AG04449 (cell line): ENCODE measurements at regions not wholly inside any gene's neighbourhood (a gene's known extent, or its start where the extent isn't known, plus 50 kb on each side); places are given as distances from the start of the nearest gene placed in this dataset.

Experiments used
- CTCF ChIA-PET: fragments of 350-600 bp; formaldehyde crosslinking; extraction: SDS; loops from one replicate; lab custom pipeline; 2021; ENCODE audit warnings: antibody characterized with exemption; lab: Yijun Ruan, JAX
- POLR2A ChIA-PET: fragments of 400-600, 350-600 bp; formaldehyde crosslinking; extraction: SDS; loops from one replicate; lab custom pipeline; 2020; ENCODE audit warnings: antibody characterized with exemption, inconsistent platforms; lab: Yijun Ruan, JAX
- DNase-seq: peaks from one replicate; pipeline ENCODE4 v3.0.0-alpha.2; 2010; ENCODE audit warnings: low read depth, low spot score
- H3K4me3 ChIP-seq: 2 replicates; pipeline ENCODE4 v1.5.1; 2011; ENCODE audit warnings: low read depth, mild to moderate bottlenecking, control low read depth, low read length
- TF ChIP-seq, protein P1 (sequence below): IDR thresholded peaks from one replicate; pipeline ENCODE4 v1.5.1; 2011; ENCODE audit warnings: mild to moderate bottlenecking, moderate library complexity, low read length, control low read depth, inconsistent platforms; ENCODE audit not compliant: insufficient read depth; ENCODE audit errors: missing control alignments

DNA sequence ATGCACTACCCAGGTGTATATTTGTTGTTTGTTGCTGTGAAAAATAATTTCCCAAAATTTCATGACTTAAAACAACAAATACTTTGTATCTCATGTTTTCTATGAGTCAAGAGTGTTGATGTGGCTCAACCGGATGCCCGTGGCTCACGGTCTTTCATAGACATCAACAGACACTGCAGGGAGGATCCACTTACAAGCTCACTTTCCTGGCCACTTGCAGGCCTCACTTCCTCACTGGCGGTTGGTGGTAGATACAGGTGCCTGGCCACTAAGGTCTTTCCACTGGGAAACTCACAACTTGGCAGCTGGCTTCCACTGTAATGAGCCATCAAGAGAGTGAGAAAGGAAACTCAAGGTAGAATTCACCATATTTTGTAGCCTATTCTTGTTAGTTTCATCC is 662.9 kb downstream of the IRS1 start:
- DNase-seq = no peak

GRCh38 chr2:226135861-226136548 is 663.6 kb downstream of the IRS1 start:
- H3K4me3 ChIP-seq = no peak overlapping the region
- DNase-seq = no peak
- TF ChIP-seq, protein P1, sequence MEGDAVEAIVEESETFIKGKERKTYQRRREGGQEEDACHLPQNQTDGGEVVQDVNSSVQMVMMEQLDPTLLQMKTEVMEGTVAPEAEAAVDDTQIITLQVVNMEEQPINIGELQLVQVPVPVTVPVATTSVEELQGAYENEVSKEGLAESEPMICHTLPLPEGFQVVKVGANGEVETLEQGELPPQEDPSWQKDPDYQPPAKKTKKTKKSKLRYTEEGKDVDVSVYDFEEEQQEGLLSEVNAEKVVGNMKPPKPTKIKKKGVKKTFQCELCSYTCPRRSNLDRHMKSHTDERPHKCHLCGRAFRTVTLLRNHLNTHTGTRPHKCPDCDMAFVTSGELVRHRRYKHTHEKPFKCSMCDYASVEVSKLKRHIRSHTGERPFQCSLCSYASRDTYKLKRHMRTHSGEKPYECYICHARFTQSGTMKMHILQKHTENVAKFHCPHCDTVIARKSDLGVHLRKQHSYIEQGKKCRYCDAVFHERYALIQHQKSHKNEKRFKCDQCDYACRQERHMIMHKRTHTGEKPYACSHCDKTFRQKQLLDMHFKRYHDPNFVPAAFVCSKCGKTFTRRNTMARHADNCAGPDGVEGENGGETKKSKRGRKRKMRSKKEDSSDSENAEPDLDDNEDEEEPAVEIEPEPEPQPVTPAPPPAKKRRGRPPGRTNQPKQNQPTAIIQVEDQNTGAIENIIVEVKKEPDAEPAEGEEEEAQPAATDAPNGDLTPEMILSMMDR = no peak
- ChIA-PET CTCF (no interaction called here), POLR2A (no interaction called here)

More for the DNA sequence above, 662.9 kb downstream of the IRS1 start:
- POLR2A ChIA-PET = interaction anchor here (0.7 kb wide), 1 partner anchor 20 kb away, joined by 3 read pairs; no protein-coding TSS in a partner anchor
- TF ChIP-seq, protein P1 = no peak
- CTCF ChIA-PET = no interaction called here
- no peak overlapping the region for H3K4me3 ChIP-seq

DNA sequence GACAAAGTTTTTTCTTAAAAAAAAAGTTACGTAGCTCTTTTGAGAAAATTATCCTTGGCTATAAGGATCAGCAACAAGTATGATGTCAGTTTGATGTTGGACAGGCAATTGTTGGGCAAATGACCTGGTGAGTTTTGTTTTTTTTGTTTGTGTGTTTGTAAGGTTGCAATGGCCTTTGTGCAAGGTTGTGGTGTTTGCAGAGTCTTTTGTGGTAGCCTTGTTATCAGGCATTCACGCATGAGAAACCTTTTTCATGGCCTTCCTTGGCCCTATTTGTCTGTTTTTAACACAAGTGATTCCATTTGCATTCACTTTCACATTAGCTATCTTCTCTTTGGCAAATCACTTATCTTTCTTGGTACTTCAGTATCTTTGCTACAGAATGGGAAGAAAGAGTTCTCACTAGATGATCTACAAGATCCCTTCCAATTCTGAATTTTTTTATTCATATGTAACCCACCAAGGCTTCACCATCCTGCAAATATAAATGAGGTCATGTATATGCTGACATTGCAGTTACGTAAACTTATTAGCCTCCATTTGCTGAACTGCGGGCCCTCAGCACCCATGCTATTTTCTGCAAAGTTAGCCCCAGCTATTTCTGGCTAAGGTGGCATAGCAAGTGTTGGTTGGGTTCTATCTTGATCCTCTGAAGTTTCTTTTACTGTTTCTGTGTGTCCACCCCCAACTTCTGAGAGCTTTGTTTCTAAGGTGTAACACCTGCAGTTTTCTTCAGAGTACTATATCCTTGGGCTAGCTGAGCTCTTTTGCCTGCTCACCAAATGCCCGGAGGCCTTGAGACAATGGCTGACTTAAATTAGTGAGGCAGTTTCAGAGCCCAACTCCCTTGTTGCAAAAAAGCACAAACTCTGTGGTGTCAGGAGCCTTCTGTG is 667.1 kb downstream of the IRS1 start:
- no peak overlapping the region for H3K4me3 ChIP-seq
- DNase-seq = no peak
- ChIA-PET CTCF (interaction anchor here (0.9 to 1.1 kb wide), 2 partner anchors 13 to 81 kb away, joined by 3 read pairs; no protein-coding TSS in a partner anchor), POLR2A (no interaction called here)
- TF ChIP-seq, protein P1 = no peak

GRCh38 chr2:226131299-226131784 is 668.3 kb downstream of the IRS1 start:
- DNase-seq = no peak
- TF ChIP-seq, protein P1 = no peak
- CTCF ChIA-PET = no interaction called here
- no peak overlapping the region for H3K4me3 ChIP-seq
- POLR2A ChIA-PET = no interaction called here

- CTCF ChIA-PET = no interaction called here
- no peak for DNase-seq
- H3K4me3 ChIP-seq = no peak overlapping the region
- POLR2A ChIA-PET = no interaction called here
- TF ChIP-seq, protein P1 = no peak
Observed at GRCh38 chr2:226130192-226130591, 669.4 kb downstream of the IRS1 start.

- ChIA-PET POLR2A (no interaction called here), CTCF (no interaction called here)
- H3K4me3 ChIP-seq = no peak overlapping the region
- TF ChIP-seq, protein P1 = no peak
- no peak for DNase-seq
Observed at GRCh38 chr2:226127682-226128081, 671.9 kb downstream of the IRS1 start.
